ENCODE measurements at regions not wholly inside any gene's neighbourhood (a gene's known extent, or its start where the extent isn't known, plus 50 kb on each side); places are given as distances from the start of the nearest gene placed in this dataset.
"Not testable (repeated sequence)": the region's sequence is repeated elsewhere in the genome, so short reads cannot be mapped to it uniquely, and the experiment has no call there.

- H3K27me3 ChIP-seq (ENCODE audit: control insufficient read depth in 3 of 3, insufficient read depth in 3 of 3, low read length in 3 of 3); H3K36me3 ChIP-seq (ENCODE audit: control insufficient read depth in 3 of 3, insufficient read depth in 2 of 3, low read depth in 1 of 3, low read length in 3 of 3); H3K27ac ChIP-seq (ENCODE audit: low read depth in 1 of 3, low read length in 2 of 3); H3K4me3 ChIP-seq (ENCODE audit: low read depth in 1 of 3, low read length in 3 of 3); DNase-seq; H3K4me1 ChIP-seq (ENCODE audit: control insufficient read depth in 3 of 3, insufficient read depth in 2 of 3, low read depth in 1 of 3, low read length in 2 of 3); H3K9me3 ChIP-seq (ENCODE audit: control insufficient read depth in 2 of 2, insufficient read depth in 1 of 2, low read depth in 1 of 2, low read length in 1 of 2); FAIRE-seq: not testable (repeated sequence)
- 92 to 94% (median 93%) methylated on average over 33 of the region's 33 CpGs for whole genome bisulfite sequencing, 3 donors
Measured at GRCh38 chr2:89610207-89610926, 918.9 kb downstream of the RPIA start.

GRCh38 chr2:89610927-89611515, 919.5 kb downstream of the RPIA start:
- H3K4me3 ChIP-seq (ENCODE audit: low read depth in 1 of 3, low read length in 3 of 3); H3K27ac ChIP-seq (ENCODE audit: low read depth in 1 of 3, low read length in 2 of 3); H3K27me3 ChIP-seq (ENCODE audit: control insufficient read depth in 3 of 3, insufficient read depth in 3 of 3, low read length in 3 of 3); H3K9me3 ChIP-seq (ENCODE audit: control insufficient read depth in 2 of 2, insufficient read depth in 1 of 2, low read depth in 1 of 2, low read length in 1 of 2); FAIRE-seq; H3K36me3 ChIP-seq (ENCODE audit: control insufficient read depth in 3 of 3, insufficient read depth in 2 of 3, low read depth in 1 of 3, low read length in 3 of 3); DNase-seq; H3K4me1 ChIP-seq (ENCODE audit: control insufficient read depth in 3 of 3, insufficient read depth in 2 of 3, low read depth in 1 of 3, low read length in 2 of 3): not testable (repeated sequence)
- 77 to 88% (median 83%) methylated on average over 35 to 37 of the region's 37 CpGs for WGBS, 3 donors

DNA sequence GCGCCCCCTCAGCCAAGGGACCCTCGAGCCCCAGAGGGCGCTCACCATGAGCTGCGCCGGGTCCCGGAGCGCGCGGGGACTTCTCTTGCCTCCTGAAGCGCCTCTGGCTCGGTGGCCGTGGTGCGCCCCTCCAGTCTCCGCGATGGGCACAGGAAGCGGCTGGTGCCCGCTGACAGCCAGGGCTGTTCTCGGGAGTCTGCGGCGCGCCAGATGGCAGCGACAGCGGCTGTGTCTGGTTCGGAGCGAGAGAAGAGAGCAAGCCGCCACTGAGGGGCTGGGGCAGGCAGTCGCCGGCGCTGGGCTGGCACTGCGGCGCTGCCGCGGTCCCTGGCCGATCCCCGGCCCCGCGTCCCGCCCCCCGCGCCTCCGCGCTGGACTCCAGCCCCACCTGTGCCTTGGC, 920.2 kb downstream of the RPIA start:
- H3K36me3 ChIP-seq (ENCODE audit: control insufficient read depth in 3 of 3, insufficient read depth in 2 of 3, low read depth in 1 of 3, low read length in 3 of 3); H3K27ac ChIP-seq (ENCODE audit: low read depth in 1 of 3, low read length in 2 of 3); H3K9me3 ChIP-seq (ENCODE audit: control insufficient read depth in 2 of 2, insufficient read depth in 1 of 2, low read depth in 1 of 2, low read length in 1 of 2); DNase-seq; H3K27me3 ChIP-seq (ENCODE audit: control insufficient read depth in 3 of 3, insufficient read depth in 3 of 3, low read length in 3 of 3); H3K4me3 ChIP-seq (ENCODE audit: low read depth in 1 of 3, low read length in 3 of 3); H3K4me1 ChIP-seq (ENCODE audit: control insufficient read depth in 3 of 3, insufficient read depth in 2 of 3, low read depth in 1 of 3, low read length in 2 of 3); FAIRE-seq: not testable (repeated sequence)
- 12 to 14% (median 12%) methylated on average over 28 to 42 of the region's 42 CpGs for WGBS, 3 donors

DNA sequence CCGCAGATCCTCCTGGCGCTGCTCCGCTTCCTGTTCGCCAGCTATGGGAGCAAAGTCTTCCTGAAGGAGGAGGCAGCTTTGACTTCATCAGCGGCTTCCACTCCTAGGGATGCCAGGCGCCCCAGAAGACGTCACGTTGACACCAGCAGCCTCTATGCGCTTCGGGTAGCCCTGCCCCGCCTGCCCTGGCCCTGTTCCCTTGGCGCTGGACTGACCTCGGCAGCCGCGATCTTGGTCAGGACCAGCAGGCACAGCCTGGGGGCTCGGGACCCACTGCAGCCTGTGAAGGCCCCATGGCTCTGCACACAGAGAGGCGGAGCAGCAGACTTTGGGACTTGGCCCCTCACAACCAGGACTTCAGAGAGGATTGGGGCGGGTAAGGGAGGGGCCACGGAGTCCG, 957.8 kb downstream of the RPIA start:
- not testable (repeated sequence) for H3K4me1 ChIP-seq (ENCODE audit: control insufficient read depth in 3 of 3, insufficient read depth in 2 of 3, low read depth in 1 of 3, low read length in 2 of 3); DNase-seq; H3K4me3 ChIP-seq (ENCODE audit: low read depth in 1 of 3, low read length in 3 of 3); H3K27ac ChIP-seq (ENCODE audit: low read depth in 1 of 3, low read length in 2 of 3); FAIRE-seq; H3K27me3 ChIP-seq (ENCODE audit: control insufficient read depth in 3 of 3, insufficient read depth in 3 of 3, low read length in 3 of 3); H3K9me3 ChIP-seq (ENCODE audit: control insufficient read depth in 2 of 2, insufficient read depth in 1 of 2, low read depth in 1 of 2, low read length in 1 of 2); H3K36me3 ChIP-seq (ENCODE audit: control insufficient read depth in 3 of 3, insufficient read depth in 2 of 3, low read depth in 1 of 3, low read length in 3 of 3)
- WGBS, 3 donors: 18 to 36% (median 22%) methylated on average over 12 to 13 of the region's 20 CpGs

DNA sequence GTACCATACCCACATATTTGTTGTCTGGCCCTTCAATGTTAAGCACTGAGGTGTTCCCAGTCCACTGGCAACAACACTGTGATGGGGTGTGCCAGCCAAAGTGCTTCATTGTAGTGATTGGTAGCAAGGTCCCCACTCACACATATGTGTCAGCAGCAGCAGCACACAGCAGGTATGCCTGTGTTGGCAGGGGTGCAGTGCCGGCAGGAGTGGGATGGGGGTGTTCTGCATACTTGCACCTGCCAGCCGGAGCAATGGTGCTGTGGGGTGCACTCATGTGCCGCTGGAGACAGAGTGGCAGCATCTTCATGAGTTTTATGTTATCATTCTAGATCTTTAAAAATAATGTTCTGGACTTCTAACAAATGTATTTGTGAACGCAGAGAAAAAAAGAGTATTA, 987.8 kb downstream of the RPIA start:
- H3K9me3 ChIP-seq (ENCODE audit: control insufficient read depth in 2 of 2, insufficient read depth in 1 of 2, low read depth in 1 of 2, low read length in 1 of 2); FAIRE-seq; H3K4me3 ChIP-seq (ENCODE audit: low read depth in 1 of 3, low read length in 3 of 3); H3K27me3 ChIP-seq (ENCODE audit: control insufficient read depth in 3 of 3, insufficient read depth in 3 of 3, low read length in 3 of 3); DNase-seq; H3K4me1 ChIP-seq (ENCODE audit: control insufficient read depth in 3 of 3, insufficient read depth in 2 of 3, low read depth in 1 of 3, low read length in 2 of 3); H3K27ac ChIP-seq (ENCODE audit: low read depth in 1 of 3, low read length in 2 of 3); H3K36me3 ChIP-seq (ENCODE audit: control insufficient read depth in 3 of 3, insufficient read depth in 2 of 3, low read depth in 1 of 3, low read length in 3 of 3): not testable (repeated sequence)
- 81 to 88% (median 82%) methylated on average over 4 of the region's 4 CpGs for WGBS, 3 donors

Data from small intestine (tissue), 7 donors.